DND-41 (cell line): ENCODE measurements at regions not wholly inside any gene's neighbourhood (a gene's known extent, or its start where the extent isn't known, plus 50 kb on each side); places are given as distances from the start of the nearest gene placed in this dataset.

Experiments used
- ATAC-seq: fragments of 200-7000 bp; cut with Tn5 transposase; 3 replicates; pipeline ENCODE4 v1.9.1; 2021; ENCODE audit warnings: low read depth; ENCODE audit not compliant: insufficient read depth
- DNase-seq: peaks from one replicate; pipeline ENCODE4 v3.0.0-alpha.2; 2020
- H2AFZ ChIP-seq: 2 replicates; pipeline ENCODE4 v1.6.0; 2012; ENCODE audit warnings: low read depth, low read length
- H3K27ac ChIP-seq: 2 replicates; pipeline ENCODE4 v1.5.1; 2012; ENCODE audit warnings: low read length, inconsistent platforms
- H3K27me3 ChIP-seq: fragments of 200-600 bp; sonication (generic); 2 replicates; pipeline ENCODE4 v1.6.0; 2012; ENCODE audit warnings: low read length, mild to moderate bottlenecking, inconsistent platforms; ENCODE audit not compliant: insufficient read depth, poor library complexity
- H3K36me3 ChIP-seq: 2 replicates; pipeline ENCODE4 v1.5.1; 2012; ENCODE audit warnings: low read length, inconsistent platforms; ENCODE audit not compliant: insufficient read depth
- H3K4me1 ChIP-seq: 2 replicates; pipeline ENCODE4 v1.5.1; 2012; ENCODE audit warnings: mild to moderate bottlenecking, low read length; ENCODE audit not compliant: insufficient read depth
- H3K4me2 ChIP-seq: 2 replicates; pipeline ENCODE4 v1.6.0; 2012; ENCODE audit warnings: mild to moderate bottlenecking, moderate library complexity, low read length, inconsistent platforms; ENCODE audit not compliant: insufficient read depth
- H3K4me3 ChIP-seq, 2 experiments: fragments of 200-600 bp in 1 of 2; shearing (Covaris generic) in 1 of 2; 2 replicates each; pipeline ENCODE4 v1.5.1; 2012 to 2016; ENCODE audit warnings: inconsistent platforms in 2 of 2, low read length in 2 of 2, mild to moderate bottlenecking in 2 of 2, low read depth in 1 of 2, moderate library complexity in 1 of 2
- H3K79me2 ChIP-seq: 2 replicates; pipeline ENCODE4 v1.6.0; 2012; ENCODE audit warnings: low read length, inconsistent platforms; ENCODE audit not compliant: insufficient read depth
- H3K9ac ChIP-seq: 2 replicates; pipeline ENCODE4 v1.6.0; 2012; ENCODE audit warnings: low read depth, mild to moderate bottlenecking, inconsistent platforms, low read length, moderate library complexity
- H3K9me3 ChIP-seq: 2 replicates; pipeline ENCODE4 v1.5.1; 2012; ENCODE audit warnings: low read length, moderate library complexity, mild to moderate bottlenecking, inconsistent platforms; ENCODE audit not compliant: insufficient read depth, severe bottlenecking
- H4K20me1 ChIP-seq: 2 replicates; pipeline ENCODE4 v1.6.0; 2012; ENCODE audit warnings: low read length; ENCODE audit not compliant: insufficient read depth
- CTCF ChIP-seq: IDR thresholded peaks from 2 replicates; pipeline ENCODE4 v1.5.1; 2012; ENCODE audit warnings: borderline replicate concordance, low read length, moderate library complexity, mild to moderate bottlenecking; ENCODE audit not compliant: poor library complexity, severe bottlenecking; ENCODE audit errors: extremely low read depth
- EZH2 ChIP-seq: IDR thresholded peaks from 3 replicates; pipeline ENCODE4 v1.6.1; 2012; ENCODE audit warnings: borderline replicate concordance, low read depth, mild to moderate bottlenecking, moderate library complexity, low read length, inconsistent platforms; ENCODE audit not compliant: severe bottlenecking

DNA sequence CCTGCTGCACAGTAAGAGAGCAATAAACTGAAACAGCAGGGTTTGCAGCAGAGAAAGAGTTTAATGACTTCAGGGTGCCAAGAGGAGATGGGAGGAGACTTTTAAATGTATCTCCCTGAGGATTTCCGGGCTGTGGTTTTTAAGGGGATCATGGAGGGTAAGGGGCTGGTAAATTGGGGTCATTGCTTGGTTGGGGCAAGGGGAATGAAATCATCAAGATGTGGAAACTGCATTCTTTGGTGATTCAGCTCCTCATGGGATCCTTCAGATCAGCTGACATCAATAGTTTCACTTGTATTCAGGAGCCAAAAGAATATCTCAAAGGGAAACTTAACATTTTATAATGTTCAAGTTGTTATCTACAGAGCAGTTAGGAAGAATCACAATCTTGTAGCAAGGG is 174.3 kb upstream of the ANXA10 start:
- Histone ChIP-seq H3K4me3 (no peak overlapping the region), H3K4me1 (no peaks in the 10 kb centered on the region), H3K9me3 (no peaks in the 10 kb centered on the region), H2AFZ (no peak overlapping the region), H3K9ac (no peak overlapping the region), H3K27ac (no peak overlapping the region), H3K79me2 (no peaks in the 10 kb centered on the region), H3K36me3 (no peaks in the 10 kb centered on the region), H4K20me1 (no peaks in the 10 kb centered on the region), H3K27me3 (no peaks in the 10 kb centered on the region), H3K4me2 (no peak overlapping the region)
- no peak for ATAC-seq
- DNase-seq, result no peak
- TF ChIP-seq CTCF (no peak), EZH2 (no peak)

DNA sequence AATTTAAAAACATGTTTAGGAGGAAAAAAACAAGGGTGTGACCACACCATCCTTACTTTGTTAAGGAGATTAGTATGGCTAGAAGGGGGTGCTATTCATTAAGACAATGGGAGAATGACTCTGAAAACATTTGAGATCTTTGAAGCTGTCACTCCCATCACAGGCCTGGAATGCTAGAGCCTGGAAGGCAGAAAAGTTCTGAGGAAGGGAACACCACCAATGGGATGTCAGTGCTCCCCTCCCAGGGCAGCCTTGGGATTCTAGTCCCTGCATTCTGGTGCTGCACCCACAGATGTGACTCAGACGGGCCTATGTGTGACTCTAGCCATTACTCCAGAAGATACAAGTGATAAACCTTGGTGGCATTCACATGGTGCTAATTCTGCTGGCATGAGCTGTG is 162.2 kb upstream of the ANXA10 start:
- no peak overlapping the region for H3K4me3 ChIP-seq

DNA sequence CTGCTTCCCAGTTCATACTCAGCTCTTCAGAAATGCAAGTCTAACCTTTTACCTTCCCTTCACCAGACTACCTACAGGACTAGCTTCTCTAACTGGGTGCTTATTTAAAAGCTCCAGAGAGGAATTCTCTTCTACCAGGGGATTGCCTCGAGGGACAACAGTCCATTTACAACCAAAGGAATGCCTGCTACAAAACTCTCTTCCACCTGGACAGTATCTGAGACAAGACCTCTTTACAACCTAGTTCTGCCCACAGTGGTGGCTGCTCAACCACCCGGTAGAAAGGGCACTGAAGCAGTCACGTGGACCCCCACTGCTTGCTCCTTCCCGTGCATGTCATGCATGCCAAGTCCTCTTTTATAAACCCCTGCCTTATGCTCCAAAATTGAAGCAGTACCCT is 158.1 kb upstream of the ANXA10 start:
- no peak for TF ChIP-seq EZH2
- TF ChIP-seq CTCF, result no peak
- Histone ChIP-seq H3K36me3 (no peaks in the 10 kb centered on the region), H3K27me3 (no peaks in the 10 kb centered on the region), H3K4me1 (no peaks in the 10 kb centered on the region), H3K4me2 (no peak overlapping the region), H3K79me2 (no peaks in the 10 kb centered on the region), H4K20me1 (no peaks in the 10 kb centered on the region), H3K4me3 (no peak overlapping the region), H3K9ac (no peak overlapping the region), H3K9me3 (no peaks in the 10 kb centered on the region), H3K27ac (no peak overlapping the region), H2AFZ (no peak overlapping the region)
- no peak for ATAC-seq
- no peak for DNase-seq

More for the DNA sequence above, 162.2 kb upstream of the ANXA10 start:
- no peaks in the 10 kb centered on the region for H3K27me3 ChIP-seq
- no peaks in the 10 kb centered on the region for H3K36me3 ChIP-seq
- H4K20me1 ChIP-seq, result no peaks in the 10 kb centered on the region
- no peak for DNase-seq
- no peaks in the 10 kb centered on the region for H3K4me1 ChIP-seq
- no peak overlapping the region for H3K9ac ChIP-seq
- no peak overlapping the region for H2AFZ ChIP-seq
- no peaks in the 10 kb centered on the region for H3K79me2 ChIP-seq
- TF ChIP-seq EZH2, result no peak
- TF ChIP-seq CTCF, result no peak
- ATAC-seq, result no peak
- H3K4me2 ChIP-seq, result no peak overlapping the region
- no peaks in the 10 kb centered on the region for H3K9me3 ChIP-seq
- H3K27ac ChIP-seq, result no peak overlapping the region
